OCI-LY1 (cell line): ENCODE measurements at regions not wholly inside any gene's neighbourhood (a gene's known extent, or its start where the extent isn't known, plus 50 kb on each side); places are given as distances from the start of the nearest gene placed in this dataset.

Source experiments
- H2AFZ ChIP-seq: fragments of 200-600 bp; sonication (generic), shearing (Covaris generic); 2 replicates; pipeline ENCODE4 v1.6.0; 2014; ENCODE audit warnings: antibody characterized with exemption, mild to moderate bottlenecking, low read length
- H3F3A ChIP-seq: fragments of 200-600 bp; sonication (generic), shearing (Covaris generic); 2 replicates; pipeline ENCODE4 v1.6.0; 2014; ENCODE audit warnings: mild to moderate bottlenecking, antibody characterized with exemption, low read length, moderate library complexity; ENCODE audit not compliant: insufficient read depth
- H3K27ac ChIP-seq: fragments of 200-600 bp; sonication (generic); 2 replicates; pipeline ENCODE4 v1.5.1; 2014; ENCODE audit warnings: low read length, mixed run types, mild to moderate bottlenecking, low read depth; ENCODE audit not compliant: poor library complexity, severe bottlenecking
- H3K27me3 ChIP-seq: fragments of 200-600 bp; sonication (generic); 2 replicates; pipeline ENCODE4 v1.6.0; 2014; ENCODE audit warnings: antibody characterized with exemption, mild to moderate bottlenecking, low read length, moderate library complexity; ENCODE audit not compliant: insufficient read depth
- H3K36me3 ChIP-seq: fragments of 200-600 bp; sonication (generic); 2 replicates; pipeline ENCODE4 v1.6.1; 2014; ENCODE audit warnings: mild to moderate bottlenecking, antibody characterized with exemption, low read length, moderate library complexity, mixed read lengths; ENCODE audit not compliant: insufficient read depth
- H3K4me1 ChIP-seq: fragments of 200-600 bp; sonication (generic); 2 replicates; pipeline ENCODE4 v1.5.1; 2014; ENCODE audit warnings: mild to moderate bottlenecking, low read length, moderate library complexity; ENCODE audit not compliant: insufficient read depth, severe bottlenecking
- H3K4me2 ChIP-seq: fragments of 200-600 bp; sonication (generic), shearing (Covaris generic); 2 replicates; pipeline ENCODE4 v1.6.1; 2014; ENCODE audit warnings: low read length
- H3K4me3 ChIP-seq: fragments of 200-600 bp; sonication (generic); 2 replicates; pipeline ENCODE4 v1.5.1; 2014; ENCODE audit warnings: low read length, low read depth, mild to moderate bottlenecking, mixed read lengths; ENCODE audit not compliant: poor library complexity, severe bottlenecking
- H3K79me2 ChIP-seq: fragments of 200-600 bp; shearing (Covaris generic); 2 replicates; pipeline ENCODE4 v1.6.1; 2016; ENCODE audit warnings: mixed run types, low read length, mixed read lengths; ENCODE audit not compliant: insufficient read depth
- H3K9ac ChIP-seq: fragments of 200-600 bp; sonication (generic), shearing (Covaris generic); 2 replicates; pipeline ENCODE4 v1.6.1; 2014; ENCODE audit warnings: mild to moderate bottlenecking, low read length, mixed read lengths
- H3K9me2 ChIP-seq: fragments of 200-600 bp; sonication (generic), shearing (Covaris generic); 2 replicates; pipeline ENCODE4 v1.6.1; 2014; ENCODE audit warnings: low read depth, mild to moderate bottlenecking, low read length, mixed read lengths
- H3K9me3 ChIP-seq: fragments of 200-600 bp; shearing (Covaris generic); 2 replicates; pipeline ENCODE4 v1.6.1; 2014; ENCODE audit warnings: low read length, mixed read lengths
- H4K20me1 ChIP-seq: fragments of 200-600 bp; sonication (generic), shearing (Covaris generic); 2 replicates; pipeline ENCODE4 v1.6.0; 2016; ENCODE audit warnings: mild to moderate bottlenecking, low read length; ENCODE audit not compliant: insufficient read depth
- EZH2 ChIP-seq: fragments of 200-600 bp; sonication (generic), shearing (Covaris generic); IDR thresholded peaks from 2 replicates; pipeline ENCODE4 v1.8.0; 2017; ENCODE audit warnings: borderline replicate concordance, mixed run types, mild to moderate bottlenecking, antibody characterized with exemption, low read length, moderate library complexity, mixed read lengths
- TF ChIP-seq, protein P1 (sequence below): fragments of 200-600 bp; sonication (generic), shearing (Covaris generic); IDR thresholded peaks from 2 replicates; pipeline ENCODE4 v1.5.1; 2017; ENCODE audit warnings: mild to moderate bottlenecking, antibody characterized with exemption, low read length, moderate library complexity, mixed read lengths

DNA sequence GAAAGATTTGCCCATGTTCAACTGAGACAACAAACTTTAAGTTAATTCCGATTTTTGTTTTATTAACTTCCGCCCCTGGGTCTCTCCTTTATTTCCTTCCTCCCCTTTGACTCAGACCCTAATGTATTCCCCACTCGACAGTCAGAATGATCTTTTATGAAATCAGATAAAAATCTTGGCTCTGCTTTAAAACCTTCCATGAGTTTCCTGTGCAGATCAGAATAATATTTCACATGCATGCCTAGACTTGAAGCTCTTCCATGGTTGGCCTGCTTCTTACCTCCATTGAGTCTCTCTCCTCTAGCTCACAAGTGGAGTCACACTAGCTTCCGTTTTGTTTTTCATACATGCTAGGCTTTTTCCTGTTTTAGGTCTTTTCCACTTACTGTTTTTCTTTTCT, 116.8 kb upstream of the SPATA16 start:
- no peak for TF ChIP-seq EZH2
- TF ChIP-seq, protein P1, sequence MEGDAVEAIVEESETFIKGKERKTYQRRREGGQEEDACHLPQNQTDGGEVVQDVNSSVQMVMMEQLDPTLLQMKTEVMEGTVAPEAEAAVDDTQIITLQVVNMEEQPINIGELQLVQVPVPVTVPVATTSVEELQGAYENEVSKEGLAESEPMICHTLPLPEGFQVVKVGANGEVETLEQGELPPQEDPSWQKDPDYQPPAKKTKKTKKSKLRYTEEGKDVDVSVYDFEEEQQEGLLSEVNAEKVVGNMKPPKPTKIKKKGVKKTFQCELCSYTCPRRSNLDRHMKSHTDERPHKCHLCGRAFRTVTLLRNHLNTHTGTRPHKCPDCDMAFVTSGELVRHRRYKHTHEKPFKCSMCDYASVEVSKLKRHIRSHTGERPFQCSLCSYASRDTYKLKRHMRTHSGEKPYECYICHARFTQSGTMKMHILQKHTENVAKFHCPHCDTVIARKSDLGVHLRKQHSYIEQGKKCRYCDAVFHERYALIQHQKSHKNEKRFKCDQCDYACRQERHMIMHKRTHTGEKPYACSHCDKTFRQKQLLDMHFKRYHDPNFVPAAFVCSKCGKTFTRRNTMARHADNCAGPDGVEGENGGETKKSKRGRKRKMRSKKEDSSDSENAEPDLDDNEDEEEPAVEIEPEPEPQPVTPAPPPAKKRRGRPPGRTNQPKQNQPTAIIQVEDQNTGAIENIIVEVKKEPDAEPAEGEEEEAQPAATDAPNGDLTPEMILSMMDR, result no peak
- Histone ChIP-seq H3K27me3 (no peaks in the 10 kb centered on the region), H3K9me3 (no peaks in the 10 kb centered on the region), H2AFZ (no peak overlapping the region), H3K79me2 (no peaks in the 10 kb centered on the region), H3K9me2 (no peaks in the 10 kb centered on the region), H3K4me3 (no peak overlapping the region), H4K20me1 (no peaks in the 10 kb centered on the region), H3K4me1 (no peaks in the 10 kb centered on the region), H3K4me2 (no peak overlapping the region), H3K27ac (no peak overlapping the region), H3F3A (no peaks in the 10 kb centered on the region), H3K36me3 (no peaks in the 10 kb centered on the region), H3K9ac (no peak overlapping the region)

DNA sequence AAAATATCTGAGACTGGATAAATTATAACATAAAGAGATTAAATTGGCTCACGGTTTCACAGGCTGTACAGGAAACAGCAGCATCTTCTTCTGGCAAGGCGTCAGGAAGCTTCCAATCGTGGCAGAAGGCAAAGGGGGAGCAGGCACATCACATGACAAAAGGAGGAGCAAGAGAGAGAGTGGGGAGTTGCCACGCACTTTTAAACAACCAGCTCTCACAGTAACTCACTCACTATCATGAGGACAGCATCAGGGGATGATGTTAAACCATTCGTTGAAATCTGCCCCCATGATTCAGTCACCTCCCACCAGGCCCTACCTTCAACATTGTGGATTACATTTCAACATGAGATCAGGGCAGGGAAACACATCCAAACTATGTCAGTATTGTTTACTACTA, 114.5 kb upstream of the SPATA16 start:
- TF ChIP-seq, protein P1, result no peak
- TF ChIP-seq EZH2, result no peak
- no peaks in the 10 kb centered on the region for H4K20me1 ChIP-seq

DNA sequence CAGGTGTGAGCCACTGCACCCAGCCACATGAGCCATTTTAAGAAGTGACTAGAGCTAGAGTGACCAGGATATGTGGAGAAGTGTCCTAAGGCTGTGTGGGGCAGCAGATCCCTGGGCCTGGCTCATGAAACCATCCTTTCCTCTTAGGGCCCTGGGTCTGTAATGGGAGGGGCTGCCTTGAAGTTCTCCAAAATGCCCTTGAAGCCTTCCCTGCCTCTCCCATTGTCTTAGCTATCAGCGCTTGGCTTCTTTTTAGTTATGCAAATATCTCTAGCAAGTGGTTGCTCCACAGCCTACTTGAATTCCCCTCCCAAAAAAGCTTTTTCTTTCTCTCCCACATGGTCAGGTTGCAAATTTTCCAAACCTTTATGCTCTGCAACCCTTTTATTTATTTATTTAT, 112.4 kb upstream of the SPATA16 start:
- no peaks in the 10 kb centered on the region for H3K4me1 ChIP-seq
- H3K27ac ChIP-seq, result no peak overlapping the region
- H3K9ac ChIP-seq, result no peak overlapping the region
- no peaks in the 10 kb centered on the region for H3K36me3 ChIP-seq
- no peak overlapping the region for H2AFZ ChIP-seq
- TF ChIP-seq, protein P1, result no peak
- TF ChIP-seq EZH2, result no peak
- no peaks in the 10 kb centered on the region for H3F3A ChIP-seq
- no peaks in the 10 kb centered on the region for H3K27me3 ChIP-seq
- no peaks in the 10 kb centered on the region for H3K79me2 ChIP-seq
- no peaks in the 10 kb centered on the region for H4K20me1 ChIP-seq
- no peak overlapping the region for H3K4me3 ChIP-seq
- no peaks in the 10 kb centered on the region for H3K9me2 ChIP-seq
- H3K4me2 ChIP-seq, result no peak overlapping the region
- no peaks in the 10 kb centered on the region for H3K9me3 ChIP-seq

More for the DNA sequence above, 114.5 kb upstream of the SPATA16 start:
- no peak overlapping the region for H3K27ac ChIP-seq
- H3K36me3 ChIP-seq, result no peaks in the 10 kb centered on the region
- H3K4me3 ChIP-seq, result no peak overlapping the region
- H3K9me2 ChIP-seq, result no peaks in the 10 kb centered on the region
- H3K9ac ChIP-seq, result no peak overlapping the region
- no peaks in the 10 kb centered on the region for H3K4me1 ChIP-seq
- no peaks in the 10 kb centered on the region for H3K9me3 ChIP-seq
- H3K27me3 ChIP-seq, result no peaks in the 10 kb centered on the region
- no peak overlapping the region for H3K4me2 ChIP-seq
- H3K79me2 ChIP-seq, result no peaks in the 10 kb centered on the region
- no peak overlapping the region for H2AFZ ChIP-seq
- no peaks in the 10 kb centered on the region for H3F3A ChIP-seq
